ENCODE measurements at regions not wholly inside any gene's neighbourhood (a gene's known extent, or its start where the extent isn't known, plus 50 kb on each side); places are given as distances from the start of the nearest gene placed in this dataset.

DNA sequence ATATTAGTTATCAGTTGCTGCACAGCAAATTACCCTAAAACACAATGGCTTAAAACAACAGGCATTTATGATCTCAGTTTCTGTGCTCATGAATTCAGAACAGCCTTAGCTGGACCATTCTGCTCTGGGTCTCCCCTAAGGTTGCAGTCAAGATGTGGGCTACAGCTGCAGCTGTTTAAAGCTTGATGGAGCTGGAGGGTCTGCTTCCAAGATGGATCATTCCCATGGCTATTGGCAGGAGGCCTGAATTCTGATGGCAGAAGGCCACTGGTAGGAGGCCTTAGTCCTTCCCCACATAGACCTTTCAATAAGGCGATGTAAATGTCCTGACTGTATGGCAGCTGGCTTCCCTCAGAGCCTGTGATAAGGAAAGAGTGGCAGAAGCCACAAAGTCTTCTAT, 118.6 kb upstream of the SERPINE2 start:
- WGBS (ENCODE audit: low lambda C conversion rate, missing lambda C conversion rate): 94% methylated on average over 1 of the region's 1 CpG
- no peaks in the 10 kb centered on the region for H3K79me2 ChIP-seq
- no peaks in the 10 kb centered on the region for H3K9me3 ChIP-seq (ENCODE audit: low read depth)
- no peaks in the 10 kb centered on the region for H3K4me1 ChIP-seq (ENCODE audit: insufficient read depth)
- H3K4me3 ChIP-seq: no peak overlapping the region
- TF ChIP-seq CTCF (IDR thresholded peaks at IDR 0.05; ENCODE audit: poor library complexity) (no peak), EZH2phosphoT487 (IDR thresholded peaks at IDR 0.05; ENCODE audit: low read depth, severe bottlenecking, unreplicated experiment) (no peak), EZH2 (IDR thresholded peaks at IDR 0.05; ENCODE audit: borderline replicate concordance) (no peak)
- no peaks in the 10 kb centered on the region for H3K36me3 ChIP-seq (replicated peaks; ENCODE audit: insufficient read depth, low read depth)
- no peaks in the 10 kb centered on the region for H3K27me3 ChIP-seq
- no peak overlapping the region for H3K27ac ChIP-seq
- no peak overlapping the region for H2AFZ ChIP-seq
- no peak overlapping the region for H3K4me2 ChIP-seq
- H3K9me2 ChIP-seq (replicated peaks; ENCODE audit: insufficient read depth): no peaks in the 10 kb centered on the region
- H4K20me1 ChIP-seq (ENCODE audit: insufficient read depth, poor library complexity, severe bottlenecking): no peaks in the 10 kb centered on the region
- DNase-seq (ENCODE audit: low spot score): no peak

- H3K4me1 ChIP-seq (ENCODE audit: insufficient read depth): no peaks in the 10 kb centered on the region
- no peaks in the 10 kb centered on the region for H4K20me1 ChIP-seq (ENCODE audit: insufficient read depth, poor library complexity, severe bottlenecking)
- H3K4me2 ChIP-seq: no peak overlapping the region
- H3K9me3 ChIP-seq (ENCODE audit: low read depth): no peaks in the 10 kb centered on the region
- H3K9me2 ChIP-seq (replicated peaks; ENCODE audit: insufficient read depth): no peaks in the 10 kb centered on the region
- no peaks in the 10 kb centered on the region for H3K27me3 ChIP-seq
- H3K79me2 ChIP-seq: no peaks in the 10 kb centered on the region
- no peak for TF ChIP-seq EZH2 (IDR thresholded peaks at IDR 0.05; ENCODE audit: borderline replicate concordance)
- TF ChIP-seq EZH2phosphoT487 (IDR thresholded peaks at IDR 0.05; ENCODE audit: low read depth, severe bottlenecking, unreplicated experiment): no peak
- H2AFZ ChIP-seq: no peak overlapping the region
- no peak for DNase-seq (ENCODE audit: low spot score)
- no peak overlapping the region for H3K4me3 ChIP-seq
- WGBS (ENCODE audit: low lambda C conversion rate, missing lambda C conversion rate): 91% methylated on average over 4 of the region's 4 CpGs
- no peaks in the 10 kb centered on the region for H3K36me3 ChIP-seq (replicated peaks; ENCODE audit: insufficient read depth, low read depth)
- H3K27ac ChIP-seq: no peak overlapping the region
Observed at GRCh38 chr2:224156436-224156835, 117.3 kb upstream of the SERPINE2 start.

DNA sequence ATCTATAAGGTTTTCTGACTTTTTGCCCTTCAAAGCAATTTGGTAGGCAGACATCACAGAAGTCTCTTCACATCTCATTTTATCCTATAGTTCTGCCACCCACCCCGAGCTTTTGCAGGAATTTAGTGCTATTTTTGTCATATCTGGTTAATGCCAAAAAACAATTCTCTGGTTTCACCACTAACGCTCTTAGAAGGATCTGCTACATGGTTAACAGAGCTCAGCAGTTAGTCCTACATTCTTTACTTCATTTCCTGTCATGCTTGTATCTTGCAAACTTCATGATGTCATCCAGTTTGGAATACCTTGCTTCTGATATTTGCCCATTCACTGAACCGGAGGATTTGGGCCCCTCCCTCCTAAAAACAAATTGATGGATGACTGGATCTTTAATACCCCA, 116.8 kb upstream of the SERPINE2 start:
- H2AFZ ChIP-seq: no peak overlapping the region
- no peaks in the 10 kb centered on the region for H3K9me3 ChIP-seq (ENCODE audit: low read depth)
- TF ChIP-seq EZH2phosphoT487 (IDR thresholded peaks at IDR 0.05; ENCODE audit: low read depth, severe bottlenecking, unreplicated experiment): no peak
- TF ChIP-seq CTCF (IDR thresholded peaks at IDR 0.05; ENCODE audit: poor library complexity): no peak
- TF ChIP-seq EZH2 (IDR thresholded peaks at IDR 0.05; ENCODE audit: borderline replicate concordance): no peak
- no peaks in the 10 kb centered on the region for H3K27me3 ChIP-seq
- H3K4me3 ChIP-seq: no peak overlapping the region
- no peaks in the 10 kb centered on the region for H4K20me1 ChIP-seq (ENCODE audit: insufficient read depth, poor library complexity, severe bottlenecking)
- no peak overlapping the region for H3K27ac ChIP-seq
- H3K9me2 ChIP-seq (replicated peaks; ENCODE audit: insufficient read depth): no peaks in the 10 kb centered on the region
- H3K4me1 ChIP-seq (ENCODE audit: insufficient read depth): no peaks in the 10 kb centered on the region
- WGBS (ENCODE audit: low lambda C conversion rate, missing lambda C conversion rate): 43% methylated on average over 3 of the region's 3 CpGs
- H3K79me2 ChIP-seq: no peaks in the 10 kb centered on the region
- H3K4me2 ChIP-seq: no peak overlapping the region
- no peaks in the 10 kb centered on the region for H3K36me3 ChIP-seq (replicated peaks; ENCODE audit: insufficient read depth, low read depth)
- no peak for DNase-seq (ENCODE audit: low spot score)

DNA sequence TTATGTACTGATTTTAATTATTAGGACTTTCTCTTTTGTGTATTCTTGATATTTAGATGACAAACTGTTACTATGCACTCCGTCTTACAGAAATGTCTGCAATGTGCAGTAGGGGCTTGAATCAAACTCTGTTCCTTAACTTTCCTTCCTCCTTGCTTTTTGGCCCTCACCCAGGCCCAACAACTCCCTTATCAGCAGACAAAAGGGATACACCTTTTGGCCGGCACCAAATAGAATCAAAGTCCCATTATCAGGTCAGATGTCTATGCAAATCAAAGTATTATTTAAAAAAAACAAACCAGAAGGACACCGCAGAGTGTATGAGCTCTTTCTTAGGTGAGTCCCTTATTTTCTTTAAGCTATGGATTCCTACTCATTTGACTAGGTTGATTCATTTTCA, 116.3 kb upstream of the SERPINE2 start:
- Histone ChIP-seq H3K36me3 (replicated peaks; ENCODE audit: insufficient read depth, low read depth) (no peaks in the 10 kb centered on the region), H3K9me3 (ENCODE audit: low read depth) (no peaks in the 10 kb centered on the region), H4K20me1 (ENCODE audit: insufficient read depth, poor library complexity, severe bottlenecking) (no peaks in the 10 kb centered on the region), H3K27me3 (no peaks in the 10 kb centered on the region), H2AFZ (no peak overlapping the region), H3K4me2 (no peak overlapping the region), H3K4me1 (ENCODE audit: insufficient read depth) (no peaks in the 10 kb centered on the region), H3K27ac (no peak overlapping the region), H3K79me2 (no peaks in the 10 kb centered on the region), H3K4me3 (no peak overlapping the region), H3K9me2 (replicated peaks; ENCODE audit: insufficient read depth) (no peaks in the 10 kb centered on the region)
- no peak for DNase-seq (ENCODE audit: low spot score)
- TF ChIP-seq EZH2 (IDR thresholded peaks at IDR 0.05; ENCODE audit: borderline replicate concordance): no peak
- no peak for TF ChIP-seq CTCF (IDR thresholded peaks at IDR 0.05; ENCODE audit: poor library complexity)
- no peak for TF ChIP-seq EZH2phosphoT487 (IDR thresholded peaks at IDR 0.05; ENCODE audit: low read depth, severe bottlenecking, unreplicated experiment)
- WGBS (ENCODE audit: low lambda C conversion rate, missing lambda C conversion rate): 90% methylated on average over 3 of the region's 3 CpGs

All from hepatocyte (in vitro differentiated cells).